ENCODE measurements at regions not wholly inside any gene's neighbourhood (a gene's known extent, or its start where the extent isn't known, plus 50 kb on each side); places are given as distances from the start of the nearest gene placed in this dataset.
A peak's percentile ranks its signal among the peaks of the same experiment; 100 is the strongest.

DNA sequence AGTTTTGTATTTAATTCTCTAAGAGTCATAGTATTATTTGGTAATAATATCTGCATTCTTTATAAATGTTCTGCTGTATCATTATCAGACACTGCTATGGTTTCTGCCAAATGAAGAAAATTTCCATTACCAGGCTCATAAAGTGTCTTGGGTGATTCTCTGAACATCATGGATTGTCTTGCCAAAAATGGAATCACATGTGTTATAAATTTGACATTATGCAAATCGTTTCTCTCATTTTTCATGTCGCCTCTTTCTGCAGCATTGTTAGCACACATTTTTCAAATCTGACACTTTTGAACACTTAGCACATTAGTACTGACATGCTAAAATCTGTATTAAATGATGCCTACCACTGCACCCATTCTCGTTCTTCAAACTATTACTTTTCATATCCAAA, 74.2 kb upstream of the NEK7 start:
- no peak overlapping the region for H3K4me3 ChIP-seq (ENCODE audit: low read depth, low read length)
- TF ChIP-seq CTCF (IDR thresholded peaks at IDR 0.05; ENCODE audit: low read depth, low read length): no peak
- in situ Hi-C loops (cut with HindIII; ENCODE audit: low sequenced_read_pairs): no loop called here
- no peak for DNase-seq (ENCODE audit: low read depth, low spot score)

GRCh38 chr1:198083549-198083948, 73.2 kb upstream of the NEK7 start:
- in situ Hi-C loops (cut with HindIII; ENCODE audit: low sequenced_read_pairs): no loop called here
- TF ChIP-seq CTCF (IDR thresholded peaks at IDR 0.05; ENCODE audit: low read depth, low read length): no peak
- no peak overlapping the region for H3K4me3 ChIP-seq (ENCODE audit: low read depth, low read length)
- no peak for DNase-seq (ENCODE audit: low read depth, low spot score)

GRCh38 chr1:198084241-198084908, 72.4 kb upstream of the NEK7 start:
- no peak for DNase-seq (ENCODE audit: low read depth, low spot score)
- in situ Hi-C loops (cut with HindIII; ENCODE audit: low sequenced_read_pairs): no loop called here
- H3K4me3 ChIP-seq (ENCODE audit: low read depth, low read length): no peak overlapping the region
- no peak for TF ChIP-seq CTCF (IDR thresholded peaks at IDR 0.05; ENCODE audit: low read depth, low read length)

- DNase-seq (ENCODE audit: low read depth, low spot score): no peak
- in situ Hi-C loops (cut with HindIII; ENCODE audit: low sequenced_read_pairs): no loop called here
- no peak for TF ChIP-seq CTCF (IDR thresholded peaks at IDR 0.05; ENCODE audit: low read depth, low read length)
- H3K4me3 ChIP-seq (ENCODE audit: low read depth, low read length): no peak overlapping the region
Measured at GRCh38 chr1:198086051-198086745, 70.6 kb upstream of the NEK7 start.

DNA sequence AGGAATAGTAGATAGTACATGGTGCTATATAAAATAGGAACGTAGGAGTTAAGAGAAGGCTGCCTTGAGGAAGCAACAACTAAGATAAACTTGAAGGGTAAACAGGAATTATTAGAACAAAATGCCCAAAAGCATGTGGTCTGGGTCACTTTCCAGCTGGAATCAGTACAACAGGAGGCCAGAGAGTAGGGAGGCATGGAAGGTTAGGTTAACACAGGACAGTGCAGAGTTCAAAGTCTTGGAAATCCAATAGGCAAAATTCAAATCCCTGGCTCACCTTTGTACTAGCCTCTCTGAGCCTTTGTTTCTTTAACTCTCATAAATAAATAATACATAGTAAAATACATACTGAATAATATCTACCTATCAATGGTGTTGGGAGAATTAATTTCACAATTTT, 69.0 kb upstream of the NEK7 start:
- in situ Hi-C loops (cut with HindIII; ENCODE audit: low sequenced_read_pairs): no loop called here
- no peak overlapping the region for H3K4me3 ChIP-seq (ENCODE audit: low read depth, low read length)
- TF ChIP-seq CTCF (IDR thresholded peaks at IDR 0.05; ENCODE audit: low read depth, low read length): no peak
- DNase-seq (ENCODE audit: low read depth, low spot score): no peak

DNA sequence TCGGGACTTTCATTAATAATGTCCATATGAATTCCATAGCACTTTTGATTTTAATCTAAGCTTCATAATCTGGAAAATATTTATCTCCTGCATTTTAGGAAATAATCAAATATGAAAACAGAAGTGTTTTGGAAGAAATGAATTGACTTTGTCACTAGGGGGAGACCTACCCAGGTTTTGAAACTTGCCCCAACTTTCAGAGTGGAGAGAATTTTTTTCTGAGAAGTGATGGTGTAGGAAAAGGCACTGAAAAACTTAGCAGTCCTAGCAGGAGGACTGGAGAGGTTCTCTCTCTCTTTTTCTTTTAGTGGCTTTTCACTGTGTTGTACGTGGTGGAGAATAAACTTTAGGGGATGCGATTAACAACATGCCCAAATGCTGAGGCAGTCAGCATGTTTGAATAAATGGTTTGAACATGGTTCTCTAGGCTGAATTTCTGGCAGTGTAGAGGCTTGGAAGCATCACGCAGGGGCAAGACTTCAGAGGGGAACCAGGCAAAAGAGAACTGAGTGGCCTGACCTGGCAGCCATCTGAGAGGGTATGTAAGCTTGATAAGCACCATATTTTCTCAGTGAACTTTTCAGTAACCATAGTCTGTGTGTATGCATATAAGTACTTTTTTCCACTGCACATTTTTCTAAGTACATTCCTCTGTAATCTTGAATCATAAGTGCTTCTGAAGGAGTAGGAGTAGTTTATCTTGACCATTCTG, 68.3 kb upstream of the NEK7 start:
- TF ChIP-seq CTCF (IDR thresholded peaks at IDR 0.05; ENCODE audit: low read depth, low read length): peak; percentile 56
- peak; percentile 76 for DNase-seq (ENCODE audit: low read depth, low spot score)
- no peak overlapping the region for H3K4me3 ChIP-seq (ENCODE audit: low read depth, low read length)
- in situ Hi-C loops (cut with HindIII; ENCODE audit: low sequenced_read_pairs): no loop called here

Measured in astrocyte of the spinal cord (primary cell).